Tibial nerve (tissue), 4 donors: ENCODE measurements at regions not wholly inside any gene's neighbourhood (a gene's known extent, or its start where the extent isn't known, plus 50 kb on each side); places are given as distances from the start of the nearest gene placed in this dataset.

Experiments
- DNase-seq, 2 donors: peaks; one replicate each; pipeline ENCODE4 v3.0.0-alpha.2; 2019; ENCODE audit warnings: low spot score in 2 of 2
- H3K27ac ChIP-seq, 4 donors: fragments of 200-600 bp; sonication (generic) in 3 of 4; one replicate each; pipeline ENCODE4 v1.5.1; 2017 to 2019; ENCODE audit warnings: mild to moderate bottlenecking in 1 of 4
- H3K27me3 ChIP-seq, 2 donors: fragments of 200-600 bp; sonication (generic) in 1 of 2; one replicate each; pipeline versions ENCODE4 v1.5.1 to v1.6.0; 2017 to 2019
- H3K36me3 ChIP-seq, 3 donors: fragments of 200-600 bp; sonication (generic); one replicate each; pipeline ENCODE4 v1.5.1; 2018 to 2019
- H3K4me1 ChIP-seq, 4 donors: fragments of 200-600 bp; sonication (generic) in 3 of 4; one replicate each; pipeline ENCODE4 v1.5.1; 2017 to 2019
- H3K4me3 ChIP-seq, 4 donors: fragments of 200-600 bp; sonication (generic) in 3 of 4; one replicate each; pipeline ENCODE4 v1.5.1; 2017 to 2019; ENCODE audit warnings: mild to moderate bottlenecking in 1 of 4, moderate library complexity in 1 of 4
- H3K9me3 ChIP-seq, 4 donors: fragments of 200-600 bp; sonication (generic) in 3 of 4; one replicate each; pipeline ENCODE4 v1.5.1; 2017 to 2019
- EP300 ChIP-seq, 2 donors: sonication (generic); formaldehyde crosslinking; IDR thresholded peaks; one replicate each; pipeline ENCODE4 v1.6.1; 2017; ENCODE audit warnings: antibody characterized with exemption in 2 of 2, mild to moderate bottlenecking in 1 of 2
- POLR2A ChIP-seq, 2 donors: fragments of 450-650 bp; IDR thresholded peaks; one replicate each; pipeline ENCODE4 v1.6.1; 2017; ENCODE audit warnings: antibody characterized with exemption in 2 of 2, mild to moderate bottlenecking in 2 of 2, moderate library complexity in 2 of 2
- WGBS, 2 donors: methylation state at CpG; one replicate each; pipeline ENCODE4 v1.1.5; 2018; 5-methylcytosine and 5-hydroxymethylcytosine counted together
- TF ChIP-seq, protein P1 (sequence below), 5 experiments: fragments of 200-600 bp in 3 of 5; fragments of 450-650 bp in 2 of 5; sonication (generic) in 3 of 5; IDR thresholded peaks; one replicate each; pipeline ENCODE4 v1.5.1; 2016 to 2019; ENCODE audit warnings: antibody characterized with exemption in 5 of 5, mild to moderate bottlenecking in 3 of 5, moderate library complexity in 2 of 5

- TF ChIP-seq POLR2A (IDR thresholded peaks at IDR 0.05) (no peak), EP300 (IDR thresholded peaks at IDR 0.05) (no peak)
- TF ChIP-seq, protein P1, sequence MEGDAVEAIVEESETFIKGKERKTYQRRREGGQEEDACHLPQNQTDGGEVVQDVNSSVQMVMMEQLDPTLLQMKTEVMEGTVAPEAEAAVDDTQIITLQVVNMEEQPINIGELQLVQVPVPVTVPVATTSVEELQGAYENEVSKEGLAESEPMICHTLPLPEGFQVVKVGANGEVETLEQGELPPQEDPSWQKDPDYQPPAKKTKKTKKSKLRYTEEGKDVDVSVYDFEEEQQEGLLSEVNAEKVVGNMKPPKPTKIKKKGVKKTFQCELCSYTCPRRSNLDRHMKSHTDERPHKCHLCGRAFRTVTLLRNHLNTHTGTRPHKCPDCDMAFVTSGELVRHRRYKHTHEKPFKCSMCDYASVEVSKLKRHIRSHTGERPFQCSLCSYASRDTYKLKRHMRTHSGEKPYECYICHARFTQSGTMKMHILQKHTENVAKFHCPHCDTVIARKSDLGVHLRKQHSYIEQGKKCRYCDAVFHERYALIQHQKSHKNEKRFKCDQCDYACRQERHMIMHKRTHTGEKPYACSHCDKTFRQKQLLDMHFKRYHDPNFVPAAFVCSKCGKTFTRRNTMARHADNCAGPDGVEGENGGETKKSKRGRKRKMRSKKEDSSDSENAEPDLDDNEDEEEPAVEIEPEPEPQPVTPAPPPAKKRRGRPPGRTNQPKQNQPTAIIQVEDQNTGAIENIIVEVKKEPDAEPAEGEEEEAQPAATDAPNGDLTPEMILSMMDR (IDR thresholded peaks at IDR 0.05), result no peak
- WGBS, 2 donors, result 70 to 75% methylated on average over 4 of the region's 4 CpGs
Measured at GRCh38 chr1:82604524-82604923, 803.8 kb downstream of the ADGRL2 start.

GRCh38 chr1:82600314-82600713 lies 799.6 kb downstream of the ADGRL2 start:
- Histone ChIP-seq H3K4me3 (no peak overlapping the region), H3K36me3 (no peaks in the 10 kb centered on the region), H3K9me3 (no peaks in the 10 kb centered on the region), H3K27me3 (no peaks in the 10 kb centered on the region), H3K27ac (no peak overlapping the region), H3K4me1 (no peaks in the 10 kb centered on the region)
- DNase-seq, result no peak
- no peak for TF ChIP-seq POLR2A (IDR thresholded peaks at IDR 0.05)
- TF ChIP-seq, protein P1 (IDR thresholded peaks at IDR 0.05), result no peak
- TF ChIP-seq EP300 (IDR thresholded peaks at IDR 0.05), result no peak

More at GRCh38 chr1:82604524-82604923, 803.8 kb downstream of the ADGRL2 start:
- H3K4me1 ChIP-seq, result no peaks in the 10 kb centered on the region
- H3K4me3 ChIP-seq, result no peak overlapping the region
- no peak for DNase-seq
- no peaks in the 10 kb centered on the region for H3K27me3 ChIP-seq
- H3K9me3 ChIP-seq, result no peaks in the 10 kb centered on the region
- no peak overlapping the region for H3K27ac ChIP-seq
- no peaks in the 10 kb centered on the region for H3K36me3 ChIP-seq

- H3K27ac ChIP-seq, result no peak overlapping the region
Measured at GRCh38 chr1:82598812-82599211, 798.1 kb downstream of the ADGRL2 start.

GRCh38 chr1:82598337-82598736 lies 797.6 kb downstream of the ADGRL2 start:
- DNase-seq, result no peak
- no peaks in the 10 kb centered on the region for H3K27me3 ChIP-seq
- TF ChIP-seq, protein P1 (IDR thresholded peaks at IDR 0.05), result no peak
- no peak overlapping the region for H3K27ac ChIP-seq
- no peaks in the 10 kb centered on the region for H3K9me3 ChIP-seq
- no peaks in the 10 kb centered on the region for H3K4me1 ChIP-seq
- no peak overlapping the region for H3K4me3 ChIP-seq
- H3K36me3 ChIP-seq, result no peaks in the 10 kb centered on the region

More at GRCh38 chr1:82598812-82599211, 798.1 kb downstream of the ADGRL2 start:
- TF ChIP-seq POLR2A (IDR thresholded peaks at IDR 0.05) (no peak), EP300 (IDR thresholded peaks at IDR 0.05) (no peak)
- TF ChIP-seq, protein P1 (IDR thresholded peaks at IDR 0.05), result no peak
- Histone ChIP-seq H3K9me3 (no peaks in the 10 kb centered on the region), H3K36me3 (no peaks in the 10 kb centered on the region), H3K27me3 (no peaks in the 10 kb centered on the region), H3K4me3 (no peak overlapping the region), H3K4me1 (no peaks in the 10 kb centered on the region)
- no peak for DNase-seq

GRCh38 chr1:82597649-82598048 lies 796.9 kb downstream of the ADGRL2 start:
- Histone ChIP-seq H3K27ac (no peak overlapping the region), H3K4me1 (no peaks in the 10 kb centered on the region), H3K9me3 (no peaks in the 10 kb centered on the region), H3K27me3 (no peaks in the 10 kb centered on the region), H3K36me3 (no peaks in the 10 kb centered on the region), H3K4me3 (no peak overlapping the region)
- DNase-seq, result no peak
- 33 to 38% methylated on average over 3 of the region's 3 CpGs for WGBS, 2 donors
- TF ChIP-seq EP300 (IDR thresholded peaks at IDR 0.05), result no peak
- TF ChIP-seq POLR2A (IDR thresholded peaks at IDR 0.05), result no peak
- TF ChIP-seq, protein P1 (IDR thresholded peaks at IDR 0.05), result no peak
